K562 (cell line): ENCODE measurements at regions not wholly inside any gene's neighbourhood (a gene's known extent, or its start where the extent isn't known, plus 50 kb on each side); places are given as distances from the start of the nearest gene placed in this dataset.

Experiments
- ATAC-seq: fragments of 200-7000 bp; cut with Tn5 transposase; 3 replicates; pipeline ENCODE4 v1.9.1; 2020; ENCODE audit warnings: moderate library complexity
- BruUV-seq: library from RNA; stranded (reverse); fragments of 400-500 nt; replicated peaks from 2 replicates; lab custom pipeline; 2021; lab: Mats Ljungman, UMichigan
- CTCF ChIA-PET: fragments of 300-600 bp; formaldehyde crosslinking; extraction: SDS; loops from one replicate; lab custom pipeline; 2021; ENCODE audit warnings: low intra/inter-chr PET ratio; lab: Yijun Ruan, JAX
- POLR2A ChIA-PET: fragments of 300-600, 350-650 bp; sonication (Branson Sonifier 250); formaldehyde crosslinking; extraction: SDS; loops from one replicate; lab custom pipeline; 2021; ENCODE audit warnings: antibody characterized with exemption, inconsistent platforms; lab: Yijun Ruan, JAX
- DNase-seq, 4 experiments: peaks; one replicate each; pipeline versions ENCODE4 v3.0.0 to v3.0.0-alpha.2; 2011 to 2018; ENCODE audit warnings: low spot score in 3 of 4, mixed read lengths in 3 of 4; ENCODE audit errors: extremely low read depth in 1 of 4
- FAIRE-seq: peaks from 2 replicates; lab custom pipeline; 2011; peaks lifted over from hg19 to GRCh38; lab: Jason Lieb, UNC
- H2AFZ ChIP-seq: 2 replicates; pipeline ENCODE4 v1.6.0; 2011; ENCODE audit warnings: low read depth, low read length, control low read depth, inconsistent platforms
- H3K27ac ChIP-seq: fragments of 200-600 bp; 3 replicates; pipeline ENCODE4 v1.8.0; 2011; ENCODE audit warnings: low read depth, mild to moderate bottlenecking, control low read depth, inconsistent platforms, low read length, moderate library complexity, mixed read lengths; ENCODE audit errors: extremely low read depth
- H3K27me3 ChIP-seq, 2 experiments: fragments of 300-600 bp in 1 of 2; 2 replicates in 1 of 2; 3 replicates in 1 of 2; pipeline versions ENCODE4 v1.6.0 to v1.8.0; 2011; ENCODE audit warnings: inconsistent platforms in 2 of 2, low read length in 2 of 2, mild to moderate bottlenecking in 1 of 2, mixed read lengths in 1 of 2, moderate library complexity in 1 of 2; ENCODE audit not compliant: control insufficient read depth in 2 of 2, insufficient read depth in 2 of 2
- H3K36me3 ChIP-seq: fragments of 300-600 bp; 3 replicates; pipeline ENCODE4 v1.8.0; 2011; ENCODE audit warnings: mild to moderate bottlenecking, low read length, inconsistent platforms; ENCODE audit not compliant: control insufficient read depth, insufficient read depth
- H3K4me1 ChIP-seq, 2 experiments: fragments of 200-600 bp in 1 of 2; replicated peaks in 1 of 2; 2 replicates in 1 of 2; 3 replicates in 1 of 2; pipeline versions ENCODE4 v1.5.1 to v1.8.0; 2011; ENCODE audit warnings: inconsistent platforms in 2 of 2, low read length in 2 of 2, mild to moderate bottlenecking in 1 of 2, mixed read lengths in 1 of 2, moderate library complexity in 1 of 2; ENCODE audit not compliant: control insufficient read depth in 2 of 2, insufficient read depth in 2 of 2
- H3K4me2 ChIP-seq: 2 replicates; pipeline ENCODE4 v1.6.1; 2011; ENCODE audit warnings: low read length, control low read depth, inconsistent platforms, mixed read lengths; ENCODE audit not compliant: insufficient read depth
- H3K4me3 ChIP-seq: fragments of 200-600 bp; sonication (generic), shearing (Covaris generic); 2 replicates; pipeline ENCODE4 v1.5.1; 2016; ENCODE audit warnings: control low read depth, inconsistent platforms
- H3K79me2 ChIP-seq: fragments of 200-600 bp; 3 replicates; pipeline ENCODE4 v1.8.0; 2011; ENCODE audit warnings: low read length, inconsistent platforms; ENCODE audit not compliant: control insufficient read depth, insufficient read depth
- H3K9ac ChIP-seq, 2 experiments: 2 replicates each; pipeline versions ENCODE4 v1.6.0 to v1.6.1; 2011; ENCODE audit warnings: low read depth in 2 of 2, low read length in 2 of 2, control low read depth in 1 of 2, inconsistent platforms in 1 of 2, mild to moderate bottlenecking in 1 of 2, mixed read lengths in 1 of 2; ENCODE audit not compliant: insufficient read depth in 1 of 2
- H3K9me1 ChIP-seq: one replicate; pipeline ENCODE4 v1.6.0; 2011; ENCODE audit warnings: inconsistent platforms, mild to moderate bottlenecking, low read length, moderate library complexity; ENCODE audit not compliant: control insufficient read depth, insufficient read depth
- H3K9me3 ChIP-seq: replicated peaks from 2 replicates; pipeline ENCODE4 v1.5.1; 2011; ENCODE audit warnings: low read depth, low read length, inconsistent platforms; ENCODE audit not compliant: control insufficient read depth, insufficient read depth
- H4K20me1 ChIP-seq: replicated peaks from 2 replicates; pipeline ENCODE4 v1.6.1; 2011; ENCODE audit warnings: low read length, inconsistent platforms, mixed read lengths; ENCODE audit not compliant: control insufficient read depth, insufficient read depth
- EGR1 ChIP-seq: fragments of 450-650 bp; conservative IDR thresholded peaks from 2 replicates; pipeline ENCODE4 v1.6.1; 2017; ENCODE audit warnings: mild to moderate bottlenecking
- HDAC2 ChIP-seq: fragments of 450-650 bp; IDR thresholded peaks from 2 replicates; pipeline ENCODE4 v1.6.1; 2016; ENCODE audit warnings: mild to moderate bottlenecking
- ILK ChIP-seq: fragments of 450-650 bp; IDR thresholded peaks from 2 replicates; pipeline ENCODE4 v1.6.1; 2016; ENCODE audit warnings: missing genetic modification characterization, low read depth, mild to moderate bottlenecking, missing compliant biosample characterization, moderate library complexity, borderline replicate concordance
- MLX ChIP-seq, 2 experiments: fragments of 450-650 bp in 1 of 2; sonication (generic) in 1 of 2; formaldehyde crosslinking; conservative IDR thresholded peaks; 2 replicates each; pipeline versions ENCODE4 v1.4.0 to v1.8.1; 2020 to 2022; ENCODE audit warnings: mild to moderate bottlenecking in 1 of 2, missing genetic modification reagents in 1 of 2
- NBN ChIP-seq: fragments of 450-650 bp; IDR thresholded peaks from 2 replicates; pipeline ENCODE4 v1.6.1; 2016; ENCODE audit warnings: low read depth, mild to moderate bottlenecking
- NEUROD1 ChIP-seq: fragments of 150-350 bp; IDR thresholded peaks from 2 replicates; pipeline ENCODE4 v1.6.1; 2014; ENCODE audit warnings: borderline replicate concordance, low read length, low read depth; ENCODE audit not compliant: partially characterized antibody
- NFE2L1 ChIP-seq: fragments of 450-650 bp; IDR thresholded peaks from 2 replicates; pipeline ENCODE4 v1.6.1; 2016; ENCODE audit warnings: missing genetic modification characterization, low read depth, mild to moderate bottlenecking, missing compliant biosample characterization, moderate library complexity, borderline replicate concordance
- PHF20 ChIP-seq: fragments of 450-650 bp; IDR thresholded peaks from 2 replicates; pipeline ENCODE4 v1.6.1; 2018; ENCODE audit not compliant: partially characterized antibody
- SNIP1 ChIP-seq: fragments of 450-650 bp; IDR thresholded peaks from 2 replicates; pipeline ENCODE4 v1.7.1; 2017; ENCODE audit warnings: low read depth, mild to moderate bottlenecking
- SRF ChIP-seq, 2 experiments: fragments of 250-450, 450-650 bp in 1 of 2; sonication (Bioruptor Pico) in 1 of 2; sonication (generic) in 1 of 2; formaldehyde crosslinking; IDR thresholded peaks; 2 replicates each; pipeline versions ENCODE4 v1.5.0 to v1.5.1; 2020 to 2022; ENCODE audit warnings: mild to moderate bottlenecking in 1 of 2, missing genetic modification reagents in 1 of 2
- STAT5B ChIP-seq: fragments of 250-450 bp; sonication (Bioruptor Pico); IDR thresholded peaks from 2 replicates; pipeline ENCODE4 v1.8.0; 2021; ENCODE audit warnings: mild to moderate bottlenecking, inconsistent platforms
- TAF7 ChIP-seq: fragments of 450-650 bp; IDR thresholded peaks from 2 replicates; pipeline ENCODE4 v1.6.1; 2016; ENCODE audit warnings: missing genetic modification characterization, missing compliant biosample characterization
- TAF9B ChIP-seq: fragments of 450-650 bp; IDR thresholded peaks from 2 replicates; pipeline ENCODE4 v1.6.1; 2018; ENCODE audit warnings: mild to moderate bottlenecking; ENCODE audit not compliant: partially characterized antibody
- ZBED1 ChIP-seq: IDR thresholded peaks from 2 replicates; pipeline ENCODE4 v1.6.1; 2014
- ZBTB17 ChIP-seq: fragments of 450-650 bp; formaldehyde crosslinking; IDR thresholded peaks from 2 replicates; pipeline ENCODE4 v1.4.0; 2020; ENCODE audit warnings: mild to moderate bottlenecking
- ZNF121 ChIP-seq: sonication (generic); formaldehyde crosslinking; conservative IDR thresholded peaks from 2 replicates; pipeline ENCODE4 v1.8.0; 2022; ENCODE audit warnings: missing genetic modification reagents
- ZNF717 ChIP-seq: fragments of 250-450 bp; sonication (Bioruptor Pico); IDR thresholded peaks from 2 replicates; pipeline ENCODE4 v1.5.0; 2021
- ZZZ3 ChIP-seq: fragments of 450-650 bp; IDR thresholded peaks from 2 replicates; pipeline ENCODE4 v1.6.1; 2016; ENCODE audit warnings: antibody characterized with exemption, mild to moderate bottlenecking, moderate library complexity
- WGBS: fragments of 100-300 bp; shearing (Covaris generic); methylation state at CpG from one replicate; pipeline ENCODE4 v1.1.6; 2016; ENCODE audit warnings: low coverage, mixed read lengths; ENCODE audit not compliant: insufficient coverage; ENCODE audit errors: missing lambda C conversion rate; 5-methylcytosine and 5-hydroxymethylcytosine counted together
- in situ Hi-C: fragments of 300-500 bp; cut with MboI; formaldehyde crosslinking; loops from 4 replicates; pipeline ENCODE4 v1.15.0; 2018; ENCODE audit warnings: inconsistent platforms, mixed read lengths
- intact Hi-C: fragments of 100-400 bp; cut with micrococcal nuclease; formaldehyde crosslinking; loops from 2 replicates; pipeline ENCODE4 v1.14.2; 2022
- TF ChIP-seq, protein P1 (sequence below), 2 experiments: fragments of 250-450 bp in 1 of 2; fragments of 450-650 bp in 1 of 2; sonication (Bioruptor Pico) in 1 of 2; IDR thresholded peaks; 2 replicates each; pipeline versions ENCODE4 v1.6.1 to v1.8.0; 2016 to 2021; ENCODE audit warnings: mild to moderate bottlenecking in 2 of 2, moderate library complexity in 2 of 2, missing compliant biosample characterization in 1 of 2, missing genetic modification characterization in 1 of 2

GRCh38 chr1:185396126-185396525 is 79.1 kb upstream of the IVNS1ABP start:
- Histone ChIP-seq H3K9me1 (no peaks in the 10 kb centered on the region), H4K20me1 (no peaks in the 10 kb centered on the region), H3K36me3 (no peaks in the 10 kb centered on the region), H3K27me3 (no peaks in the 10 kb centered on the region), H3K4me1 (peaks cover 0 to 12% of the 10 kb centered on the region in 2 experiments; a peak in 3 of 5 replicates), H2AFZ (no peak overlapping the region), H3K79me2 (no peaks in the 10 kb centered on the region), H3K9me3 (no peaks in the 10 kb centered on the region), H3K4me2 (no peak overlapping the region), H3K9ac (no peak overlapping the region), H3K4me3 (no peak overlapping the region), H3K27ac (no peak overlapping the region)
- in situ Hi-C loops (no loop called here), intact Hi-C loops (no loop called here)
- 28% methylated on average over 2 of the region's 2 CpGs for WGBS
- FAIRE-seq (no peak), ATAC-seq (no peak), DNase-seq (no peak)
- TF ChIP-seq ZNF717 = no peak
- TF ChIP-seq NEUROD1 = no peak
- no peak for TF ChIP-seq HDAC2
- TF ChIP-seq ILK (tag) = no peak
- TF ChIP-seq MLX (CRISPR knock-in tag; conservative IDR thresholded peaks at IDR 0.05) = no peak
- TF ChIP-seq TAF7 = no peak
- no peak for TF ChIP-seq PHF20
- no peak for TF ChIP-seq ZBED1
- TF ChIP-seq SNIP1 = no peak
- TF ChIP-seq, protein P1, sequence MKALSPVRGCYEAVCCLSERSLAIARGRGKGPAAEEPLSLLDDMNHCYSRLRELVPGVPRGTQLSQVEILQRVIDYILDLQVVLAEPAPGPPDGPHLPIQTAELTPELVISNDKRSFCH (CRISPR knock-in tag; IDR thresholded peaks at IDR 0.05) = no peak
- TF ChIP-seq, protein P1 (tag; IDR thresholded peaks at IDR 0.05) = no peak
- no peak for TF ChIP-seq SRF (CRISPR knock-in tag; IDR thresholded peaks at IDR 0.05)
- no peak for TF ChIP-seq ZNF121 (CRISPR knock-in tag)
- no peak for TF ChIP-seq TAF9B
- no peak for TF ChIP-seq EGR1
- no peak for TF ChIP-seq ZBTB17 (CRISPR knock-in tag)
- TF ChIP-seq NBN = no peak
- TF ChIP-seq NFE2L1 (tag) = no peak
- TF ChIP-seq ZZZ3 = no peak
- no peak for TF ChIP-seq STAT5B (CRISPR knock-in tag)
- POLR2A ChIA-PET = no interaction called here
- CTCF ChIA-PET = no interaction called here
- no TSS peak for BruUV-seq
